Suprapubic skin (tissue), 4 donors: ENCODE measurements at regions not wholly inside any gene's neighbourhood (a gene's known extent, or its start where the extent isn't known, plus 50 kb on each side); places are given as distances from the start of the nearest gene placed in this dataset.
"Not testable (repeated sequence)": the region's sequence is repeated elsewhere in the genome, so short reads cannot be mapped to it uniquely, and the experiment has no call there.

Experiments used
- DNase-seq, 2 donors: peaks; one replicate each; pipeline ENCODE4 v3.0.0-alpha.2; 2019; ENCODE audit warnings: low spot score in 2 of 2
- H3K27ac ChIP-seq: fragments of 200-600 bp; sonication (generic); one replicate; pipeline ENCODE4 v1.5.1; 2019
- H3K27me3 ChIP-seq: fragments of 200-600 bp; sonication (generic); one replicate; pipeline ENCODE4 v1.5.1; 2019
- H3K36me3 ChIP-seq: fragments of 200-600 bp; sonication (generic); one replicate; pipeline ENCODE4 v1.5.1; 2019
- H3K4me1 ChIP-seq: fragments of 200-600 bp; sonication (generic); one replicate; pipeline ENCODE4 v1.5.1; 2019
- H3K4me3 ChIP-seq: fragments of 200-600 bp; sonication (generic); one replicate; pipeline ENCODE4 v1.5.1; 2019; ENCODE audit warnings: mild to moderate bottlenecking
- H3K9me3 ChIP-seq: fragments of 200-600 bp; sonication (generic); one replicate; pipeline ENCODE4 v1.5.1; 2019
- WGBS: methylation state at CpG from one replicate; pipeline ENCODE4 v1.1.5; 2018; 5-methylcytosine and 5-hydroxymethylcytosine counted together

DNA sequence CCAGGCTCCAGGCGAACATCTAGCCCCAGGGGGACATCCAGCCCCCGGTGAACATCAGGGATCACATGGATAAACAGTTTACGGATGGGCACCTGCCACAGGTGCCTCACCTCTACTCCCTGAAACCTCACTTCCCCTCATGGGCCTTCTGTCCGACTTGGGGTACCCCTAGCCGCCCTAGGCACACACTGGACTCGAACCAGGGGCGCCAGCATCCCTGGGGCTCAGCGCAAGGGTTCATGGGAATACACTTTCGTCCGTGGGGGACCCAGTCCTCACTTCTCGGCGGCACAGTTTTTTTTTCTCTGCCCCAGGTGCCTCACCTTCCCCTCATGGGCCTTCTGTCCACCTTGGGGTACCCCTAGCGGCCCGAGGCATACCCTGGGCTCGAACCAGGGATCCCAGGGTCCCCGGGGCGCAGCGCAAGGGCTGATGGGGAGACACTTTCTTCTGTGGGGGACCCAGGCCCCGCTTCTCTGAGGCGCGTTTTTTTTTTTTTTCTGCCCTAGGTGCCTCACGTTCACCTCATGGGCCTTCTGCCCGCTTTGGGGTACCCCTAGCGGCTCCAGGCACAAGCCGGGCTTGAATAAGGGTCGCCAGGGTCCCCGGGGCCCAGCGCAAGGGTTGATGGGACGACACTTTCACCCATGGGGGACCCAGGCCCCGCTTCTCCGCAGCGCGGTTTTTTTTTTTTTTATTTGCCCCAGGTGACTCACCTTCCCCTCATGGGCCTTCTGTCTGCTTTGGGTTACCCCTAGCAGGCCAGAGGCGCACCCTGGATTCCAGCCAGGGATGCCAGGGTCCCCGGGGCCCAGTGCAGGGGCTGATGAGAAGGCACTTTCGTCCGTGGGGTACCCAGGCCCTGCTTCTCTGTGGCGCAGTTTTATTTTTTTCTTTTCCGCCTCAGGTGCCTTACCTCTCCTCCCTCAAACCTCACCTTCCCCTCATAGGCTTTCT lies 1483.5 kb upstream of the TPTE start:
- peak; percentile 39 to 72 for DNase-seq
- WGBS, result 69% methylated on average over 33 of the region's 39 CpGs
- not testable (repeated sequence) for H3K27ac ChIP-seq, H3K9me3 ChIP-seq, H3K4me1 ChIP-seq, H3K36me3 ChIP-seq, H3K4me3 ChIP-seq, H3K27me3 ChIP-seq

DNA sequence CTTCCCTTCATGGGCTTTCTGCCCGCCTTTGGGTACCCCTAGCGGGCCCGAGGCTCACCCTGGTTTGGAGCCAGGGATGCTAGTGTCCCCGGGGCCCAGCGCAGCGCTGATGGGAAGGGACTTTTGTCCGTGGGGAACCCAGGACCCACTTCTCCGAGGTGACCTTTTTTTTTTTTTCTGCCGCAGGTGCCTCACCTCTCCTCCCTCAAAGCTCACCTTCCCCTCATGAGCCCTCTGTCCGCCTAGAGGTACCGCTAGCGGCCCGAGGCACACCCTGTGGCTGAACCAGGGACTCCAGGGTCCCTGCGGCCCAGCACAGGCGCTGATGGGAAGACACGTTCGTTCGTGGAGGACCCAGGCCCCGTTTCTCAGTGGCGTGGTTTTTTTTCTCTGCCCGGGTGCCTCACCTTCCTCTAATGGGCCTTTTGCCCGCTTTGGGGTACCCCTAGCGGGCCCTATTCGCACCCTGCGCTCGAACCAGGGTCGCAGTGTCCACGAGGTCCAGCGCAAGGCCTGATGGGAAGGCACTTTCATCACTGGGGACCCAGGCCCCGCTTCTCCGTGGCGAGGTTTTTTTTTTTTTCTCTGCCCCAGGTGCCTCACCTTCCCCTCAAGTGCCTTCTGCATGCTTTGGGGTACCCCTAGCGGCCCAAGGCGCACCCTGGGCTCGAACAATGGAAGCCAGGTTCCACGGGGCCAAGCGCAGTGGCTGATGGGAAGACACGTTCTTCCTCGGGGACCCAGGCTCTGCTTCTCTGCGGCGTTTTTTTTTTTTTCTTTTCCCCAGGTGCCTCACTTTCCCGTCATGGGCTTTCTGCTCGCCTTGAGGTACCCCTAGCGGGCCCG lies 1481.6 kb upstream of the TPTE start:
- peak; percentile 68 to 76 for DNase-seq
- H3K27me3 ChIP-seq, H3K4me1 ChIP-seq, H3K4me3 ChIP-seq, H3K36me3 ChIP-seq, H3K9me3 ChIP-seq, H3K27ac ChIP-seq: not testable (repeated sequence)
- WGBS, result 77% methylated on average over 43 of the region's 45 CpGs

DNA sequence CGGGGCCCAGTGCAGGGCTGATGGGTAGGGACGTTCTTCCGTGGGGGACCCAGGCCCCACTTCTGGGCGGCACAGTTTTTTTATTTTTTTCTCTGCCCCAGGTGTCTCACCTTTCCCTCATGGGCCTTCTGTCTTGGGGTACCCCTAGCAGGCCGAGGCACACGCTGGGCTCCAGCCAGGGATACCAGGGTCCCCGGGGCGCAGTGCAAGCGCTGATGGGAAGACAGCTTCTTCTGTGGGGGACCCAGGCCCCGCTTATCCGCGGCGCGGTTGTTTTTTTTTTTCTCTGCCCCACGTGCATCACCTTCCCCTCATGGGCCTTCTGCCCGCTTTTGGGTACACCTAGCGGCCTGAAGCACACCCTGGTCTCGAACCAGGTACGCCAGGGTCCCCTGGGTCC lies 1481.0 kb upstream of the TPTE start:
- H3K4me3 ChIP-seq, H3K27ac ChIP-seq, H3K4me1 ChIP-seq, H3K9me3 ChIP-seq, H3K27me3 ChIP-seq, H3K36me3 ChIP-seq: not testable (repeated sequence)
- DNase-seq, result peak in 1 of 2 donors; percentile 24
- 70% methylated on average over 19 of the region's 19 CpGs for WGBS

DNA sequence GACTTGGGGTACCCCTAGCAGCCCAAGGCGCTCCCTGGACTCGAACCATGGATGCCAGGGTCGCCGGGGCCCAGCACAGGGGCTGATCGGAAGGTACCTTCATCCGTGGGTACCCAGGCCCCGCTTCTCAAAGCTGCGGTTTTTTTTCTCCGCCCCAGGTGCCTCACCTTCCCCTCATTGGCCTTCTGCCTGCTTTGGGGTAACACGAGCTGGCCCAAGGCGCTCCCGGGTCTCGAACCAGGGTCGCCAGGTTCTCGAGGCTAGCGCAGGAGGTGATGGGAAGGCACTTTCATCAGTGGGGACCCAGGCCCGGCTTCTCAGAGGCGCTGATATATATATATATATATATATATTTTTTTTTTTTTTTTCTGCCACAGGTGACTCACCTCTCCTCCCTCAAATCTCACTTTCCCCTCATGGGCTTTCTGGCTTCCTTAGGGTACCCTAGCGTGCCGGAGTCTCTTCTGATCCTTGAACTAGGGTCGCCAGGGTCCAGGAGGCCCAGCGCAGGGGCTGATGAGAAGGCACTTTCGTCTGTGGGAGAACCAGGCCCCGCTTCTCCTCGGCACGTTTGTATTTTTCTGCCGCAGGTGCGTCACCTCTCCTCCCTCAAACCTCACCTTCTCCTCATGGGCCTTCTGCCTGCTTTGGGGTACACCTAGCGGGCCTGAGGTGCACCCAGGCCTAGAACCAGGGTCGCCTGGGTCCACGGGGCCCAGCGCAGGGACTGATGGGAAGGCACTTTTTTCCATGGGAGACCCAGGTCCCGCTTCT lies 1480.0 kb upstream of the TPTE start:
- not testable (repeated sequence) for H3K27ac ChIP-seq, H3K36me3 ChIP-seq, H3K27me3 ChIP-seq, H3K9me3 ChIP-seq, H3K4me3 ChIP-seq, H3K4me1 ChIP-seq
- WGBS, result 79% methylated on average over 6 of the region's 33 CpGs
- peak; percentile 28 to 77 for DNase-seq

DNA sequence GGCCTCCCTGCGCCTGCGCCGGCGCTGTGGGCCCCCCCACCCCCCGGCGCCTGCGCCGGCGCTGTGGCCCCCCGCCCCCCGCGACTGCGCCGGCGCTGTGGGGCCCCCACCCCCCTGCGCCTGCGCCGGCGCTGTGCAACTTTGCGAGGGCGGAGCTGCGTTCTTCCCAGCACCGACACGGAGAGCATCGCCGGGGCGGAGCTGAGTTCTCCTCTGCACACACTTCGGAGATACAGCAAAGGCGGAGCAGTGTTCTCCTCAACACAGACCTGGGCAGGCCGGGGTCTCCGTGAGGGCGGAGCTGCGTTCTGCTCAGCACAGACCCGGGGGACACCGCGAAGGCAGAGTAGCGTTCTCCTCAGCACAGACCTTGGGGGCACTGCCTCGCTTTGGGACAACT lies 1478.3 kb upstream of the TPTE start:
- DNase-seq, result peak; percentile 54 to 84
- not testable (repeated sequence) for H3K4me3 ChIP-seq, H3K36me3 ChIP-seq, H3K27me3 ChIP-seq, H3K27ac ChIP-seq, H3K4me1 ChIP-seq, H3K9me3 ChIP-seq
- WGBS, result no CpG with 5 or more reads among the region's 38 CpGs

DNA sequence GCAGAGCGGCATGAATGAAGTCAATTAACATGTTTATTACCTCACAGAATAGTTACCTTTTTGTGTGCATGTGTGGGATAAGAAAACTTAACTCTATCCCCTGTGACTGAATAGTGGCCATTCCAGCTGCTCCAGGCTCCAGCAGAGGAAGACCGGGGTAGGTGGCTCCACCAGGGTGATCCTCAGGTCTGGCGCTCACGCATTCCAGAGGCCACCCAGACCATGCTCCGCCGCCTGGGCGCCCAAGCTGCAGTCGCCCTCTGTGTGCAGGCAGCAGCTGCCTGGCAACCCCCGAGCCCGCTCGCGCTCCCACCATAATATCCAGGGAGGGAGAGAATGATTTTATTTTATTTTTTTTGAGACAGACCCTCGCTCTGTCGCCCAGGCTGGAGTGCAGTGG lies 1474.5 kb upstream of the TPTE start:
- not testable (repeated sequence) for H3K9me3 ChIP-seq, H3K4me1 ChIP-seq, H3K27ac ChIP-seq, H3K36me3 ChIP-seq, H3K4me3 ChIP-seq, DNase-seq, H3K27me3 ChIP-seq
- 67% methylated on average over 10 of the region's 14 CpGs for WGBS

DNA sequence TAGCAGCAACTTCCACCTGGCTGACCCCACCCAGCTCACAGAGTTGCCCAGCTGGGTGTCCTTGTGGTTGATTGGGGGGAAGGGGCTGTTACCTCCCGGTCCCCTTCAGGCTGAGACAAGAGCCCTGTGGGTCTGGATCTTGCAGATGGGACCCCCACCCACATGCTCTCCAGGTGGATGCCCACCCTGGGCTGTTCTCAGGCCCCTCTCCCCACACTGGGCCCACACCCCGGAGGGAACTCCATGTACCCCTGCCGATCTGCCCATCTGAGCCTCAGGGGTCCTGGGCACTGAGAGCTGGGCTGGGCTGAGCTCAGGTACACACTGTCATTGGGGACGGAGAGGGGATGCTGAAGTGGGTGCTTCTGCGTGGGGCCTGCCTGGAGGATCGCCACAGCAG lies 1453.9 kb upstream of the TPTE start:
- H3K4me1 ChIP-seq, DNase-seq, H3K4me3 ChIP-seq, H3K36me3 ChIP-seq, H3K9me3 ChIP-seq, H3K27ac ChIP-seq, H3K27me3 ChIP-seq: not testable (repeated sequence)
- WGBS, result no CpG with 5 or more reads among the region's 6 CpGs

DNA sequence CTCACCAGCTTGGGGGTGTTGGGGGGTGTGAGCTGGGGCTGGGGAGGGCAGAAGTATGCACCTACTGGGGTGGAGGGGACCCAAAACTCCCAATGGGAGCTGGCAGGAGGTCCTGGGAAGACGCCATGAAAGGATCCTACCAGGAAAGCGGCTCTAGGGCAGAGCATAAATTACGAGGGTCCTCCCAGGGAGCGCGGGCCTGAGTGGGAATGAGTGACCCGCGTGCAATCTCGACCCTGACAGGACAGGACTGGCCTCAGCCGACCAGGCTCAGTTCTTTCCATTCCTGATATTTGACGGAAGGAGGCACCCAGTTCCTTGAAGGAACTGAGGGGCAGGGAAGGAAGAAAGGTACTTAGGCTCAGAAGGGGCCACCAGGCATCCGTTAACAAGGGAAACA lies 1452.8 kb upstream of the TPTE start:
- not testable (repeated sequence) for H3K9me3 ChIP-seq, DNase-seq, H3K36me3 ChIP-seq, H3K4me3 ChIP-seq, H3K4me1 ChIP-seq, H3K27me3 ChIP-seq, H3K27ac ChIP-seq
- WGBS, result 72% methylated on average over 8 of the region's 11 CpGs

DNA sequence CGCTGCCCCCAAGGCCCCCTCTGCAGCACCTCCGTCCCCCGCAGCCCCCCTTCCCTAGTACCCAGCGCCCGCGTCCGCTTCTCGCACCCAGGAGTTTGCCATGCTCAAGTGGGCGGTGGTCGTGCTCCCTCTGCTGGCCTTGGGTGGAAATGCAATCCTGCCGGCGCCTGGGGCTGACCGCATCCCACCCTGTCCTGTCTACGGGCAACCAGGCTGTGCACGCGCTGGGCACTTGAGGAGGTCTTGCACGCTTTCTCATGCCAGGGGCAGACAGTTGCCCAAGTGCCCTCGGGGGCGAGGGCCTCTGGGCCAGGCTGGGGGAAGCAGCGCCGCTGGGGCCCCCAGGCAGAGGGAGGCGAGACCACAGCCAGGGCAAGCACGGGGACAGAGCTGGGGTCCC lies 1450.7 kb upstream of the TPTE start:
- not testable (repeated sequence) for H3K4me1 ChIP-seq, H3K36me3 ChIP-seq, H3K9me3 ChIP-seq, H3K27me3 ChIP-seq, H3K4me3 ChIP-seq, H3K27ac ChIP-seq
- peak in 1 of 2 donors; percentile 55 for DNase-seq
- WGBS, result no CpG with 5 or more reads among the region's 23 CpGs

DNA sequence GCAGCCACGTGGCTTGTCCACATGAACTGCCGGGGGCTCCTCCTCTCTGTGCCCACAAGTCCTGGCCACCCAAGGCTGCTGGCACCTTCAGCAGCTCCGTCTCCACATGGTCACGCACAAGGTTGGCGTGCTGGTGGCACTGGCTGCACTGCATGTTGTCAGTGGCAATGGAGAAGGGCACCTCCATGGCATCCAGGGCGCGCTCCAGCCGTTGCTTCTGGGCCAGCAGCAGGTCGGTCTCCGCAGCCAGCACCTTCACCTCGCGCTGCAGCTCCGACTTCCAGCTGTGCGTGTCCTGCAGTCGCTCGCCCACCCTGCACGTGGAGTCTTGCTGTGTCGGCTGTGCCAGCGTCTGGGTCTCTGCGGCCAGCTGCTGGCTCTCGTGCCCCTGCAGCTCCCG lies 1448.4 kb upstream of the TPTE start:
- H3K9me3 ChIP-seq, H3K27ac ChIP-seq, DNase-seq, H3K27me3 ChIP-seq, H3K4me1 ChIP-seq, H3K4me3 ChIP-seq, H3K36me3 ChIP-seq: not testable (repeated sequence)
- 78% methylated on average over 10 of the region's 22 CpGs for WGBS

DNA sequence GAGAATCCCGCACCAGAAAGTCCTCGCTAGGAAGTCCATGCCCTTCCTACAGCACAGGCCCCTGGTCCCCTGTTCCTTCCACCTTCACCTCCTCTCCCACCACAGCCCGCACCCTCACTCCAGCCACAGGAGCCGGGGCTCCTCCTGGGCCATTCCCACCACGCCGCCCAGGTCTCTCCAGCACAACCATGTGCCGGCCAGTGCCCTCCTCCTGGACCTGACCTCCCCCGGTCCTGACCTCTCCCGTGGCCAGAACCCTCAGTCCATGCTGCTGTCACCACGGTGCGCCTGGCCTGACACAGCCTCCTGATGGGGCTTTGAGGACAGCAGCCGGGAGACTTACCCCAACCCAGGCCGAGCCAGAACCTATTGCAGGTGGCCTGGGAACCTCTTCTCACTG lies 1446.6 kb upstream of the TPTE start:
- H3K27me3 ChIP-seq, H3K4me3 ChIP-seq, H3K27ac ChIP-seq, H3K36me3 ChIP-seq, DNase-seq, H3K4me1 ChIP-seq, H3K9me3 ChIP-seq: not testable (repeated sequence)
- WGBS, result no CpG with 5 or more reads among the region's 13 CpGs

DNA sequence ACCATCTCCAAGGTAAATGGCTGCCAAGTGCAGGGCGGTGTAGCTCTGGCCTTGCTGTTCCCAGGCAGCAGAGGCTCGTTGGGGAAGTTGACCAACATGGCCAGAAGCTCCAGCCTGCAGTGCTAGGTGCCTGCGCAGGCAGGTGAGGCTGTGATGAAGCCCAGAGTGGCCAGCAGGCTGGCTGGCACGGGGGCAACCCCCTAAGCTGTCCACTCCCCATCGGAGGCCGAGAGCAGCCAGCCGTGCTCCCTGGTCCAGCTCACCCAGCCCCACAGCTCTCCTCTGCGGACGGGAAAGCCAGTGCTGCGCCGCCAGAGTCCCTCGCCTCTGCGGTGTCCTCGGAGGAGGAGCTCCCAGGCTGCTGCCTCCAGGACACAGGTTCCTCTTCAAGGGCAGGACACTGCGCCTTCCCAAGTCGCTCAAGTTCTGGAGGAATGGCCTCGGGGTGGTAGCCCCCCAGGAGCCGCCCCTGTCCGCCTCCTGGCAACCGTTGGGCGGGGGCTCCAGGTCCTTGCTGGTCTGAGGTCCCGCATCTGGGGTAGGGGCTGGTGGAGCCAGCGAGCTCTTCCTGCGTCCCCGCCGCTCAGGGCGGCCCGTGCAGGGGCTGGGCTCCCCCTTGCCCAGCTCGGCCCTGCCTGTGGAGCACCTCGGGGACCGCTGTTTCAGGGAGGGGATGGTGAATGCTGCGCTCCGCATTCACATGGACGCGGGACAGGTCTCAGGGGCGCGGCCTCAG lies 1438.1 kb upstream of the TPTE start:
- H3K36me3 ChIP-seq, H3K4me1 ChIP-seq, H3K9me3 ChIP-seq, DNase-seq, H3K27me3 ChIP-seq, H3K27ac ChIP-seq, H3K4me3 ChIP-seq: not testable (repeated sequence)
- WGBS, result no CpG with 5 or more reads among the region's 37 CpGs

DNA sequence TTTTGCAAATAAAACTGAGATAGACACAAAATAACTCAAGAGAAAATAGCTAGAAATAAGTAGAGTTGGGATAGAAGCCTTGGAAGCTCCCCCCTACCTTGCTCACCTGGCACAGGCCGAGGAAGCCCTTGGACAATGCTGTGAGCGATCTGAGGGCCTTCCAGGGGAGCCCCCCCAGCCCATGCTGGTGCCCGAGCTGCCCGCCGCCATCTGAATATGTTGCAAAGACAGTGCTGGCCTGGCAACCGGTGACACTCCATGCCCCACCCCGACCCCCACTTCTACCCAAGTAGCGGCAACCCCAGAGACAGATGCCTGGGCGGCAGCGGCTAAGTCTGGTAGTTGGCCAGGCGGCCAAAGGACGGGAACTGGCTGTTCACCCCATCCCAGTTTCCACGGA lies 1435.1 kb upstream of the TPTE start:
- H3K4me3 ChIP-seq, H3K27me3 ChIP-seq, H3K36me3 ChIP-seq, H3K9me3 ChIP-seq, H3K4me1 ChIP-seq, H3K27ac ChIP-seq: not testable (repeated sequence)
- DNase-seq, result peak in 1 of 2 donors; percentile 47
- no CpG with 5 or more reads among the region's 13 CpGs for WGBS
